ENCODE measurements at regions not wholly inside any gene's neighbourhood (a gene's known extent, or its start where the extent isn't known, plus 50 kb on each side); places are given as distances from the start of the nearest gene placed in this dataset.
"Not testable (repeated sequence)": the region's sequence is repeated elsewhere in the genome, so short reads cannot be mapped to it uniquely, and the experiment has no call there.

GRCh38 chr11:80282643-80283042 is 841.8 kb upstream of the TENM4 start:
- no peak for DNase-seq

- DNase-seq = no peak
Observed at GRCh38 chr11:80281194-80281593, 840.4 kb upstream of the TENM4 start.

GRCh38 chr11:80280737-80281136 is 839.9 kb upstream of the TENM4 start:
- DNase-seq = no peak

GRCh38 chr11:80261776-80262175 is 820.9 kb upstream of the TENM4 start:
- no peak for DNase-seq

- DNase-seq = not testable (repeated sequence)
Observed at GRCh38 chr11:80257319-80258015, 816.6 kb upstream of the TENM4 start.

GRCh38 chr11:80255021-80255420 is 814.2 kb upstream of the TENM4 start:
- DNase-seq = no peak

GRCh38 chr11:80241766-80242165 is 800.9 kb upstream of the TENM4 start:
- no peak for DNase-seq

GRCh38 chr11:80240245-80240644 is 799.4 kb upstream of the TENM4 start:
- DNase-seq = no peak

GRCh38 chr11:80239217-80239616 is 798.4 kb upstream of the TENM4 start:
- no peak for DNase-seq

GRCh38 chr11:80227915-80228314 is 787.1 kb upstream of the TENM4 start:
- DNase-seq = no peak

- DNase-seq = no peak
Observed at GRCh38 chr11:80214413-80214812, 773.6 kb upstream of the TENM4 start.

- DNase-seq = no peak
Observed at GRCh38 chr11:80211673-80212072, 770.8 kb upstream of the TENM4 start.

- no peak for DNase-seq
Observed at GRCh38 chr11:80204021-80204420, 763.2 kb upstream of the TENM4 start.

- no peak for DNase-seq
Observed at GRCh38 chr11:80196932-80197554, 756.2 kb upstream of the TENM4 start.

GRCh38 chr11:80196041-80196440 is 755.2 kb upstream of the TENM4 start:
- DNase-seq = no peak

- DNase-seq = no peak
Observed at GRCh38 chr11:80194625-80195024, 753.8 kb upstream of the TENM4 start.

- DNase-seq = no peak
Observed at GRCh38 chr11:80194016-80194415, 753.2 kb upstream of the TENM4 start.

- DNase-seq = no peak
Observed at GRCh38 chr11:80188076-80188627, 747.3 kb upstream of the TENM4 start.

GRCh38 chr11:80186692-80187091 is 745.9 kb upstream of the TENM4 start:
- DNase-seq = no peak

- DNase-seq = no peak
Observed at GRCh38 chr11:80182901-80183300, 742.1 kb upstream of the TENM4 start.

GRCh38 chr11:80173371-80174136 is 732.7 kb upstream of the TENM4 start:
- DNase-seq = no peak

GRCh38 chr11:80168796-80169195 is 728.0 kb upstream of the TENM4 start:
- DNase-seq = no peak

- no peak for DNase-seq
Observed at GRCh38 chr11:80167766-80168165, 726.9 kb upstream of the TENM4 start.

- no peak for DNase-seq
Observed at GRCh38 chr11:80165744-80166143, 724.9 kb upstream of the TENM4 start.

Data from NCI-H2029 (cell line).